ENCODE measurements at regions not wholly inside any gene's neighbourhood (a gene's known extent, or its start where the extent isn't known, plus 50 kb on each side); places are given as distances from the start of the nearest gene placed in this dataset.

DNA sequence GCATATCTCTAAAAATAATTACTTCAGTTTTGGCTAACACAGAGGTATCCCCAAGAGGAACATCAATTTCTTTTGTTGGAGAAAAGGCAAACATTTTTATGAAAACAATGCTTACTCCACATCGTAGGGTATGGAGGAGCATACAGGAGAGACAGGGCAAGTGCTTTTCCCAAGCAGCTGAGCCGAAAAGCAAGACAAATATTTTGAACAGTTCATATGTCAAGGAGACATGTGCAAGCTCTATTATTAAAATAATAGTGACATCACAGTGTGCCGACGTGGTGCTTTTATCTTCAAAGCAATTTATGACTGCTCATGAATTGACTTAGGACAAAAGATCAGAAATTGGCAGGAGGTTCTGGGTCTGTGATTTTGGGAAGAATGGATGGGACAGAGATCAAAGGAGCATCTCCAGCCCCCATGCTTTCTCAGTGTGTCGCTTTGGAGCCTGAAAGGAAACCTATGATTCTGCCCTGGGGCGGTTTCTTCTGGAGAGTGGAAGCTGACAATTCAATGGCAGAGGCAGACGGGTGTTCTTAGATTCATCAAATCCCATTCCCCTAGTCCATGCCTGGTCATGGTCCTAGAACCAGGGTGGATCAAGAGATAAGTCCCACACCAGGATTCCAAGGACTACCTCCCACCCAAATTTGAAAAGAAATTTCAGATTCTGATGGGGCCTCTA, 97.1 kb downstream of the JCAD start:
- TF ChIP-seq, protein P1, sequence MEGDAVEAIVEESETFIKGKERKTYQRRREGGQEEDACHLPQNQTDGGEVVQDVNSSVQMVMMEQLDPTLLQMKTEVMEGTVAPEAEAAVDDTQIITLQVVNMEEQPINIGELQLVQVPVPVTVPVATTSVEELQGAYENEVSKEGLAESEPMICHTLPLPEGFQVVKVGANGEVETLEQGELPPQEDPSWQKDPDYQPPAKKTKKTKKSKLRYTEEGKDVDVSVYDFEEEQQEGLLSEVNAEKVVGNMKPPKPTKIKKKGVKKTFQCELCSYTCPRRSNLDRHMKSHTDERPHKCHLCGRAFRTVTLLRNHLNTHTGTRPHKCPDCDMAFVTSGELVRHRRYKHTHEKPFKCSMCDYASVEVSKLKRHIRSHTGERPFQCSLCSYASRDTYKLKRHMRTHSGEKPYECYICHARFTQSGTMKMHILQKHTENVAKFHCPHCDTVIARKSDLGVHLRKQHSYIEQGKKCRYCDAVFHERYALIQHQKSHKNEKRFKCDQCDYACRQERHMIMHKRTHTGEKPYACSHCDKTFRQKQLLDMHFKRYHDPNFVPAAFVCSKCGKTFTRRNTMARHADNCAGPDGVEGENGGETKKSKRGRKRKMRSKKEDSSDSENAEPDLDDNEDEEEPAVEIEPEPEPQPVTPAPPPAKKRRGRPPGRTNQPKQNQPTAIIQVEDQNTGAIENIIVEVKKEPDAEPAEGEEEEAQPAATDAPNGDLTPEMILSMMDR (IDR thresholded peaks at IDR 0.05): no peak
- intact Hi-C loops (cut with DNase I): no loop called here
- DNase-seq: no peak
- Histone ChIP-seq H3K27me3 (no peaks in the 10 kb centered on the region), H3K27ac (no peak overlapping the region), H3K4me3 (replicated peaks in 1 of 3) (no peak overlapping the region), H3K9me3 (no peaks in the 10 kb centered on the region), H3K36me3 (no peaks in the 10 kb centered on the region), H3K4me1 (peaks cover 27 to 34% of the 10 kb centered on the region in 2 donors)
- WGBS, 2 donors: 85 to 88% methylated on average over 7 of the region's 7 CpGs

DNA sequence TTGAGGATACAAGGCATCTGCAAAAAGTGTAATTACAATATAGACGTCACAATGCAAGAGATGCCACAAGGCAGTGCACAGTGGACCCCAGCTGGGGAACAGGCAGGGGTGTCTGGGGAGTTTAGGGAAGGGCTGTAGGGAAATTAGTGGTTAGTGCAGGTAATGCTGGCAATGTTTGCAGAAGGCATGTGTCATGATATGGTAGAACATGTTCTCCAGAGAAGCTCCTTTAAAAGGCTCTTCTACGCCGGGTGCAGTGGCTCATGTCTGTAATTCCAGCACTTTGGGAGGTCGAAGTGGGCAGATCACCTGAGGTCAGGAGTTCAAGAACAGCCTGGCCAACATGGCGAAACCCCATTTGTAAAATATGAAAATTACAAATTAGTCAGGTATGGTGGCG, 98.0 kb downstream of the JCAD start:
- H3K27me3 ChIP-seq: no peaks in the 10 kb centered on the region
- peaks cover 37 to 44% of the 10 kb centered on the region in 2 donors for H3K4me1 ChIP-seq
- no peaks in the 10 kb centered on the region for H3K9me3 ChIP-seq
- TF ChIP-seq, protein P1 (IDR thresholded peaks at IDR 0.05): no peak
- no peak for TF ChIP-seq POLR2A (IDR thresholded peaks at IDR 0.05)
- WGBS, 2 donors: 95 to 98% methylated on average over 6 of the region's 6 CpGs
- no peak overlapping the region for H3K4me3 ChIP-seq (replicated peaks in 1 of 3)
- H3K36me3 ChIP-seq: no peaks in the 10 kb centered on the region
- no peak overlapping the region for H3K27ac ChIP-seq
- DNase-seq: no peak
- intact Hi-C loops (cut with DNase I): no loop called here

DNA sequence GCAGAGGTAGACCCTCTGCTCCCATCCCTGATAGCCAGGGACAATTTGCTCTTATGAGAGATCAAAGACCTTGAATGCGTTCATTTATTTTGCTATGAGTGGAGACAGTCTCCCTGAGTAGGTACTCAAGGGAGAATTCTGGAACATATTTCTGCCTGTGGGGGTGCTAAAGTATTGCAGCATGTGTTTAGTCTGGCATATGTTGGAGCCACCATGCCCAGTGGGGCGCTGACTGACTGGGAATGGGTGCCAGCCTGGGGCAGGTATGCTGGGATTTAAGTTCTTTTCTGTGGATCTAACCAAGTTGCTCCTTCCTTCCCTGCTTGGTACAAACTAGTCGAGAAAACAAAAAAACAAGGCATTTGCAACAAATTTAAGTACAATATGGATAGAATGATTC, 99.1 kb downstream of the JCAD start:
- DNase-seq: peak; percentile 31 to 36
- peaks cover 37 to 45% of the 10 kb centered on the region in 2 donors for H3K4me1 ChIP-seq
- 62 to 85% methylated on average over 3 of the region's 3 CpGs for WGBS, 2 donors
- H3K27ac ChIP-seq: peak overlapping the region in 2 of 3 donors; percentile 3 to 91
- no peak for TF ChIP-seq POLR2A (IDR thresholded peaks at IDR 0.05)
- TF ChIP-seq, protein P1 (IDR thresholded peaks at IDR 0.05): peak in 1 of 6 experiments; percentile 28
- intact Hi-C loops (cut with DNase I): no loop called here
- H3K36me3 ChIP-seq: no peaks in the 10 kb centered on the region
- H3K27me3 ChIP-seq: no peaks in the 10 kb centered on the region
- no peaks in the 10 kb centered on the region for H3K9me3 ChIP-seq
- no peak overlapping the region for H3K4me3 ChIP-seq (replicated peaks in 1 of 3)

DNA sequence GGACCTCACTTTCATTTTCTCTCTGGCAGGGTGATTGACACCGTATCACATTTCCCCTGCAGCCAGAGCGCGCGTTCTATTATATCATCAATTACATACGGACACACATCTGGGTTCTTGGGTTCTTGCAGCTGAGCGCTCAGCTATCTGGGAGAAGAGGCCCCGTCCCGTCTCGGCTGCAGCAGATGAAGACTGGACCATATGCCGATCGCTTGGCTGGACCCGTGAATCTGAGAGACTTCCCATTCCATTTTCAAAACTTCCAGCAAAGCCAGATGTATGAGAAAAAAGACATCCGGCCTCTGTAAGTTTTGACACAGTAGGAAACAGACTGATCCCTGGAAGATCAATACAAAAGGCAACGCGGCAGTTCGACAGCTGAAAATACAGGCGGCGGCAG, 99.8 kb downstream of the JCAD start:
- intact Hi-C loops (cut with DNase I): no loop called here

DNA sequence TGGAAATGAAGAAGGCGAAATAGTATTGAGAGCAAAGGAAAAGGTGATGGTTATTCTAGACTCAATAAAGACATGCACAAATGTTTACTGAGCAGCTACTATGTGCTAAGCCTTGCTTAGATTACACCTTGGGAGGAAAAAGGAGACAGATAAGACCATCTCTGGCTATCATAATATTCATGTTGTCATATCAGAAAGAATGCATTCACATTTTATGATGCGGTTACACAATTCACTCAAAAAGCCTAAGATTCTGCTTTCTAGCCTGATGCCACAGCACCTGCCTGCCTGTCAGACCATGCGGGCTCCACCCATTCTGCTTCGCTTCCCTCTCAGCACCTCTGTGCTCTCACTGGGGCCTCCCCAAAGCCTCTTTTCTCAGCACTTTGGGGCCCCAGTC, 100.9 kb downstream of the JCAD start:
- H3K36me3 ChIP-seq: no peaks in the 10 kb centered on the region
- WGBS, 2 donors: 77 to 87% methylated on average over 4 of the region's 4 CpGs
- peaks cover 37 to 45% of the 10 kb centered on the region in 2 donors for H3K4me1 ChIP-seq
- H3K27me3 ChIP-seq: no peaks in the 10 kb centered on the region
- no peak for TF ChIP-seq POLR2A (IDR thresholded peaks at IDR 0.05)
- TF ChIP-seq, protein P1 (IDR thresholded peaks at IDR 0.05): no peak
- H3K9me3 ChIP-seq: no peaks in the 10 kb centered on the region
- H3K27ac ChIP-seq: peak overlapping the region; percentile 77 to 91 (median 82)
- no peak for DNase-seq
- H3K4me3 ChIP-seq (replicated peaks in 1 of 3): no peak overlapping the region
- intact Hi-C loops (cut with DNase I): no loop called here

More for the DNA sequence above, 99.8 kb downstream of the JCAD start:
- DNase-seq: no peak
- 91 to 96% methylated on average over 18 of the region's 18 CpGs for WGBS, 2 donors
- TF ChIP-seq, protein P1 (IDR thresholded peaks at IDR 0.05): no peak
- TF ChIP-seq POLR2A (IDR thresholded peaks at IDR 0.05): no peak
- H3K9me3 ChIP-seq: no peaks in the 10 kb centered on the region
- H3K36me3 ChIP-seq: no peaks in the 10 kb centered on the region
- H3K27ac ChIP-seq: peak overlapping the region in 2 of 3 donors; percentile 3 to 91
- no peak overlapping the region for H3K4me3 ChIP-seq (replicated peaks in 1 of 3)
- no peaks in the 10 kb centered on the region for H3K27me3 ChIP-seq
- peaks cover 37 to 45% of the 10 kb centered on the region in 2 donors for H3K4me1 ChIP-seq

Data from thyroid gland (tissue), 4 donors.